ENCODE measurements at regions not wholly inside any gene's neighbourhood (a gene's known extent, or its start where the extent isn't known, plus 50 kb on each side); places are given as distances from the start of the nearest gene placed in this dataset.

GRCh38 chr19:23999821-24000610 lies 85.3 kb downstream of the ZNF726 start:
- TF ChIP-seq CTCF (IDR thresholded peaks at IDR 0.05) (no peak), POLR2A (IDR thresholded peaks at IDR 0.05) (no peak)

Data from body of pancreas (tissue), 4 donors.